HFF-Myc (cell line): ENCODE measurements at regions not wholly inside any gene's neighbourhood (a gene's known extent, or its start where the extent isn't known, plus 50 kb on each side); places are given as distances from the start of the nearest gene placed in this dataset.

Experiments used
- DNase-seq: peaks from one replicate; pipeline ENCODE4 v3.0.0-alpha.2; 2011; ENCODE audit warnings: low read depth; ENCODE audit errors: extremely low read depth
- H3K4me3 ChIP-seq: replicated peaks from 2 replicates; pipeline ENCODE4 v1.5.1; 2011; ENCODE audit warnings: low read depth, mild to moderate bottlenecking, control low read depth, low read length
- CTCF ChIP-seq: IDR thresholded peaks from 2 replicates; pipeline ENCODE4 v1.5.1; 2012; ENCODE audit warnings: mild to moderate bottlenecking, low read depth, low read length, control low read depth; ENCODE audit errors: missing control alignments

GRCh38 chr4:138317175-138317748 is 75.1 kb upstream of the SLC7A11 start:
- no peak overlapping the region for H3K4me3 ChIP-seq
- DNase-seq: no peak
- TF ChIP-seq CTCF: no peak

- no peak for TF ChIP-seq CTCF
- no peak overlapping the region for H3K4me3 ChIP-seq
- no peak for DNase-seq
Observed at GRCh38 chr4:138312536-138312911, 70.4 kb upstream of the SLC7A11 start.

- DNase-seq: no peak
- no peak overlapping the region for H3K4me3 ChIP-seq
- no peak for TF ChIP-seq CTCF
Observed at GRCh38 chr4:138311771-138312535, 69.8 kb upstream of the SLC7A11 start.

GRCh38 chr4:138310991-138311390 is 68.8 kb upstream of the SLC7A11 start:
- DNase-seq: no peak
- no peak overlapping the region for H3K4me3 ChIP-seq
- no peak for TF ChIP-seq CTCF

GRCh38 chr4:138310498-138310897 is 68.3 kb upstream of the SLC7A11 start:
- TF ChIP-seq CTCF: no peak
- no peak for DNase-seq
- no peak overlapping the region for H3K4me3 ChIP-seq

GRCh38 chr4:138308356-138308755 is 66.2 kb upstream of the SLC7A11 start:
- H3K4me3 ChIP-seq: no peak overlapping the region
- peak; percentile 35 for DNase-seq
- TF ChIP-seq CTCF: no peak
